GM12875 (cell line): ENCODE measurements at regions not wholly inside any gene's neighbourhood (a gene's known extent, or its start where the extent isn't known, plus 50 kb on each side); places are given as distances from the start of the nearest gene placed in this dataset.

Experiments
- H3K4me3 ChIP-seq: one replicate; pipeline ENCODE4 v1.5.1; 2011; ENCODE audit warnings: low read depth, low read length, control low read depth
- TF ChIP-seq, protein P1 (sequence below): IDR thresholded peaks from 2 replicates; pipeline ENCODE4 v1.5.1; 2011; ENCODE audit warnings: low read depth, mild to moderate bottlenecking, control low read depth, inconsistent platforms, low read length, moderate library complexity, borderline replicate concordance; ENCODE audit not compliant: insufficient read depth

DNA sequence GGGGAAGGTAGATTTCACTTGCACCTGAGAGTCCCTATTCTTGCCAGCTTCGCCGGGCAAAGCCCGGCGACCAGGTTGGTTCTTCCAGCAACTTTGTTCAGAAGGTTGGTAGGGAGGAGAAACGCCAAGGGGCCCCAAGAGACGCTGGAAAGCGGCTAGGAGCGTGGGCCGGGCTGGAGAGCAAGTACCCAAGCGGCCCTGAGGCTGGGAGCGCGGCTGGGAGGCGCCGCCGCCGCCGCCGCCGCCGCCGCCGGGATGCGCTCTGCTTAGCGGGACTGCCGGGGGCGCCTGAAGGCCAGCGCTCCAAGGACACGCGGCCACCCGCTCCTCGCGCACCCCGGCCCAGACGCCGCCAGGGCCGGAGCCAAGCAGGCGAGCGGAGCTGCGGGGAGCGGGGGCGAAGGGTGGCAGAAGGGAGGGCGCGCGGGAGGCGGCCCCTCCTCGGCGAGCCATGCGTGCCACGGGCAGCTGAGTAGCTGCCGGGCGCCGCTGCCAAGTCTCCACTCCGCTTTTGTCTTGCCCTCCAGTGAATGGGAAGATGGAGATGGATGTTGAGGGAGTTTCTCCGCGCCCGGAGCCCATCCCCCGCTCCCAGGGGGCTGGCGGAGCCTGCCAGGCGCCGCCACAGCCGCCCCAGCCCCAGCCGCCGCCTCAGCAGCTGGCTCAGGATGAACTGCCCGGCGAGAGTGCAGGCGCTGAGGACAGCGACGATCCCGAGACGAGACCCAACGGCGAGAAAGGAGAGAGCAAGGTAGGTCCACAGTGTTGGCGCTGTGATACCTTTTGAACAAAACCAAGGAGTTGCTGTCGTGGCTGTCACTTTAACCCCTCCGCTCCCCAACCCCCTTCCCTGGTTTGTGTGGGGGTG, 227.4 kb upstream of the AZI2 start:
- TF ChIP-seq, protein P1, sequence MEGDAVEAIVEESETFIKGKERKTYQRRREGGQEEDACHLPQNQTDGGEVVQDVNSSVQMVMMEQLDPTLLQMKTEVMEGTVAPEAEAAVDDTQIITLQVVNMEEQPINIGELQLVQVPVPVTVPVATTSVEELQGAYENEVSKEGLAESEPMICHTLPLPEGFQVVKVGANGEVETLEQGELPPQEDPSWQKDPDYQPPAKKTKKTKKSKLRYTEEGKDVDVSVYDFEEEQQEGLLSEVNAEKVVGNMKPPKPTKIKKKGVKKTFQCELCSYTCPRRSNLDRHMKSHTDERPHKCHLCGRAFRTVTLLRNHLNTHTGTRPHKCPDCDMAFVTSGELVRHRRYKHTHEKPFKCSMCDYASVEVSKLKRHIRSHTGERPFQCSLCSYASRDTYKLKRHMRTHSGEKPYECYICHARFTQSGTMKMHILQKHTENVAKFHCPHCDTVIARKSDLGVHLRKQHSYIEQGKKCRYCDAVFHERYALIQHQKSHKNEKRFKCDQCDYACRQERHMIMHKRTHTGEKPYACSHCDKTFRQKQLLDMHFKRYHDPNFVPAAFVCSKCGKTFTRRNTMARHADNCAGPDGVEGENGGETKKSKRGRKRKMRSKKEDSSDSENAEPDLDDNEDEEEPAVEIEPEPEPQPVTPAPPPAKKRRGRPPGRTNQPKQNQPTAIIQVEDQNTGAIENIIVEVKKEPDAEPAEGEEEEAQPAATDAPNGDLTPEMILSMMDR = no peak
- no peak overlapping the region for H3K4me3 ChIP-seq

DNA sequence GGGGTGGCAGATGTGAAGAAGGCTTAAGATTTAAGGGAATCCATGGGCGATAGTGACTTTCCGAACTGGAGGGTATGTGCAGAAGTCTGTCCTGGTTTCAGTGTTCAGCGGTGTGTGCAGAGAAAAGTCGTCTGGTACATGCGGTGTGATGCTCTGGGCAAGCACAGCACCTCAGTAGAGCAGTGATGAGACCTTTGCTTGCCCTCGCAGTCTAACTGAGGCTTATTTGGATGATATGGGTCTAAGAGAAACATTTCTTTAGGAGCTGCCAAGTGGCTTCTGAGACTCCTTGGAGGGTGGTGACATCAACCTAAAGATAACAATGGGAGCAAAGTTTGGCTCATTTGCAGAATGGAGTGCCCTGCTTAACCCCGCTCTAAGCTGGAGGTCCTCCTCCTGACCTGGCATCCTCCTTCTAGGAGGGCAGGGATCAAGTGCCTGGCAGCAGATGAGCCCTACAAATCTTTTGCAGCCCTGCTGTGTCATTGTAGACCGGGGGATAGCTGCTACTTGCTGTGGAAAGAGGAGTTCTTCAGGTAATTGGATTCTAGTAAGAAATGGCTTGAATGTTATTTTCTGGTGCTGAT, 228.1 kb upstream of the AZI2 start:
- TF ChIP-seq, protein P1 = no peak
- no peak overlapping the region for H3K4me3 ChIP-seq

DNA sequence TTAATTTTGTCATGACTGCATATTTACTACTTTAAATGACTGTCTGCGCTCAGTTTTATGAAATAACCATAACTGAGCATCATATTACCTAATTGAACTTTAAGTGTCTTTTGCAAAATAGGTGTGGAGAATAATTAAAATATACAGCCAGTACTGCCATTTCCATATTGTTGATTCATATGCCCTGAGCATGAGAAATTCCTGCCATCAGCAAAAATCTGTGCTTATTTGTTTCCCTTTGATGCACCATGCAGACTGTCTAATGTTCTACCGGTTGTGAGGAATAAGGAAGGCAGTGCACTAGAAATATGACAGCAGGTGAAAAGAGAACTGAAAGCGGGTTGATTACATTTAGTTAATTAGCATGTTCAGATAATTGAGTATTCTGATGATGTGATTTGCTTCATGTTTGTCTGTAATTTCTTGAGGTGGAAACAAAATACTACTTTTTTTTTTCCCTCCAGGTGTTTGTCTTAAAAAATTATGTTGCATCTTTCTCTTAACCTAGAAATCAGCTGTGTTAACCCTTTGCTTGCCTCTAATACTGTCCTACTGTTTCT, 229.4 kb upstream of the AZI2 start:
- H3K4me3 ChIP-seq = no peak overlapping the region
- TF ChIP-seq, protein P1 = no peak

DNA sequence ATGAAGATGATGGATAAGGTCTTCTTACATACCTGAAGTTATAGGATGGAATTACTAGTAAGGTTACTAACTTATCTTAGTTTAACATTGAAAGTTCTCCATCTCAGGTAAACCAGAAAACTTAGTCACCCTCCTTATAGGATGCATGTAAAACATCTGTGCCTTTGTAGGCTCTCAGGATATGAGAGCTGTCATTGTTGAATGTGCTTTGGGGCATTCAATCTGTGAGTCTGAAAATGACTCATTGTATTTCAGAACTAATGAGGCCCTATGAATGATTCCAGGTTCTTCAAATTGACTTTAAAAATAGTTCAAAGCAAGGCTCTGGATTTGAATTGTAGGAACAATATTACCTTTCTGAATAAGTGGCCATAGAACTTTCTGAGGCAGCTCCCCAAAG, 237.7 kb upstream of the AZI2 start:
- no peak overlapping the region for H3K4me3 ChIP-seq
- TF ChIP-seq, protein P1 = no peak

DNA sequence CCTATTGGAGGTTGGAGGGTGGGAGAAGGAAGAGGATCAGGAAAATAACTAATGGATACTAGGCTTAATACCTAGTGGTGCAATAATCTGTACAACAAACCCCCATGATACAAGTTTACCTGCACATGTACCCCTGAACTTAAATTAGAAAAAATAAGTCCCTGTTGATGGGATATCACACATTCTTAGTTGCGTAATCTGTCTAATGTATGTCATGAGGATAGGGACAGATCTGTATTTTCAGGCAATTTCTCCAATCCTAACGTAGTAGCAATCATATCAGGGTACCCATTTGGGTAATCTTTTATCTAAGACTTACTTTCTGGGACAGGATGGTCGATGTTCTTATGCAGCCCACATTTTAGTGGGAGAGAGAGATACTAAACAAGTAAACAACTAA, 239.1 kb upstream of the AZI2 start:
- no peak overlapping the region for H3K4me3 ChIP-seq
- TF ChIP-seq, protein P1 = no peak

DNA sequence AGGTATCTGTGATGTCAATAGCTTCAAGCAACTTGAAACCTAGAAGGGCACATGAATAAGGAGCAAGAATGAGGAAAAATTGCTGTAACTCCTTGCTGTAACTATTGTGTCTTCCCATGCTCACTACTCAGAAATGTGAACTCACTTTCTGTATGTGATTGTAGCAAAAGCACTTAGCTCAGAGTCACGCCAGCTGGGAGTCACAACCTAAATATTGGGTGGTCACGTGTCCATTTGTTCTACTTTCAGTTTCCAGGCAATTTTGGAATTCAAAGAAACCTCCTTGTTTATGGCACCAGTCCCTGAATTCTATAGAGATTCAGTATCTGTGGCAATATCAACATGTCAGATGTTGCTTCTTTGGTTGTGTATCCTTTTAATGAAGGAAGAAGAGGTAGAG, 241.6 kb upstream of the AZI2 start:
- H3K4me3 ChIP-seq = no peak overlapping the region
- TF ChIP-seq, protein P1 = no peak
